K562 (cell line): ENCODE measurements at regions not wholly inside any gene's neighbourhood (a gene's known extent, or its start where the extent isn't known, plus 50 kb on each side); places are given as distances from the start of the nearest gene placed in this dataset.
A peak's percentile ranks its signal among the peaks of the same experiment; 100 is the strongest.
"Not testable (repeated sequence)": the region's sequence is repeated elsewhere in the genome, so short reads cannot be mapped to it uniquely, and the experiment has no call there.

Source experiments
- ATAC-seq: fragments of 200-7000 bp; cut with Tn5 transposase; 3 replicates; pipeline ENCODE4 v1.9.1; 2020; ENCODE audit warnings: moderate library complexity
- BruUV-seq: library from RNA; stranded (reverse); fragments of 400-500 nt; replicated peaks from 2 replicates; lab custom pipeline; 2021; lab: Mats Ljungman, UMichigan
- CTCF ChIA-PET: fragments of 300-600 bp; formaldehyde crosslinking; extraction: SDS; loops from one replicate; lab custom pipeline; 2021; ENCODE audit warnings: low intra/inter-chr PET ratio; lab: Yijun Ruan, JAX
- POLR2A ChIA-PET: fragments of 300-600, 350-650 bp; sonication (Branson Sonifier 250); formaldehyde crosslinking; extraction: SDS; loops from one replicate; lab custom pipeline; 2021; ENCODE audit warnings: antibody characterized with exemption, inconsistent platforms; lab: Yijun Ruan, JAX
- DNase-seq, 4 experiments: peaks; one replicate each; pipeline versions ENCODE4 v3.0.0 to v3.0.0-alpha.2; 2011 to 2018; ENCODE audit warnings: low spot score in 3 of 4, mixed read lengths in 3 of 4; ENCODE audit errors: extremely low read depth in 1 of 4
- FAIRE-seq: peaks from 2 replicates; lab custom pipeline; 2011; peaks lifted over from hg19 to GRCh38; lab: Jason Lieb, UNC
- H2AFZ ChIP-seq: 2 replicates; pipeline ENCODE4 v1.6.0; 2011; ENCODE audit warnings: low read depth, low read length, control low read depth, inconsistent platforms
- H3K27ac ChIP-seq: fragments of 200-600 bp; 3 replicates; pipeline ENCODE4 v1.8.0; 2011; ENCODE audit warnings: low read depth, mild to moderate bottlenecking, control low read depth, inconsistent platforms, low read length, moderate library complexity, mixed read lengths; ENCODE audit errors: extremely low read depth
- H3K27me3 ChIP-seq, 2 experiments: fragments of 300-600 bp in 1 of 2; 2 replicates in 1 of 2; 3 replicates in 1 of 2; pipeline versions ENCODE4 v1.6.0 to v1.8.0; 2011; ENCODE audit warnings: inconsistent platforms in 2 of 2, low read length in 2 of 2, mild to moderate bottlenecking in 1 of 2, mixed read lengths in 1 of 2, moderate library complexity in 1 of 2; ENCODE audit not compliant: control insufficient read depth in 2 of 2, insufficient read depth in 2 of 2
- H3K36me3 ChIP-seq: fragments of 300-600 bp; 3 replicates; pipeline ENCODE4 v1.8.0; 2011; ENCODE audit warnings: mild to moderate bottlenecking, low read length, inconsistent platforms; ENCODE audit not compliant: control insufficient read depth, insufficient read depth
- H3K4me1 ChIP-seq, 2 experiments: fragments of 200-600 bp in 1 of 2; replicated peaks in 1 of 2; 2 replicates in 1 of 2; 3 replicates in 1 of 2; pipeline versions ENCODE4 v1.5.1 to v1.8.0; 2011; ENCODE audit warnings: inconsistent platforms in 2 of 2, low read length in 2 of 2, mild to moderate bottlenecking in 1 of 2, mixed read lengths in 1 of 2, moderate library complexity in 1 of 2; ENCODE audit not compliant: control insufficient read depth in 2 of 2, insufficient read depth in 2 of 2
- H3K4me2 ChIP-seq: 2 replicates; pipeline ENCODE4 v1.6.1; 2011; ENCODE audit warnings: low read length, control low read depth, inconsistent platforms, mixed read lengths; ENCODE audit not compliant: insufficient read depth
- H3K4me3 ChIP-seq: fragments of 200-600 bp; sonication (generic), shearing (Covaris generic); 2 replicates; pipeline ENCODE4 v1.5.1; 2016; ENCODE audit warnings: control low read depth, inconsistent platforms
- H3K79me2 ChIP-seq: fragments of 200-600 bp; 3 replicates; pipeline ENCODE4 v1.8.0; 2011; ENCODE audit warnings: low read length, inconsistent platforms; ENCODE audit not compliant: control insufficient read depth, insufficient read depth
- H3K9ac ChIP-seq, 2 experiments: 2 replicates each; pipeline versions ENCODE4 v1.6.0 to v1.6.1; 2011; ENCODE audit warnings: low read depth in 2 of 2, low read length in 2 of 2, control low read depth in 1 of 2, inconsistent platforms in 1 of 2, mild to moderate bottlenecking in 1 of 2, mixed read lengths in 1 of 2; ENCODE audit not compliant: insufficient read depth in 1 of 2
- H3K9me1 ChIP-seq: one replicate; pipeline ENCODE4 v1.6.0; 2011; ENCODE audit warnings: inconsistent platforms, mild to moderate bottlenecking, low read length, moderate library complexity; ENCODE audit not compliant: control insufficient read depth, insufficient read depth
- H3K9me3 ChIP-seq: replicated peaks from 2 replicates; pipeline ENCODE4 v1.5.1; 2011; ENCODE audit warnings: low read depth, low read length, inconsistent platforms; ENCODE audit not compliant: control insufficient read depth, insufficient read depth
- H4K20me1 ChIP-seq: replicated peaks from 2 replicates; pipeline ENCODE4 v1.6.1; 2011; ENCODE audit warnings: low read length, inconsistent platforms, mixed read lengths; ENCODE audit not compliant: control insufficient read depth, insufficient read depth
- SIN3A ChIP-seq, 2 experiments: fragments of 150-350 bp in 1 of 2; IDR thresholded peaks; 2 replicates each; pipeline ENCODE4 v1.6.1; 2011 to 2016; ENCODE audit warnings: borderline replicate concordance in 2 of 2, low read depth in 2 of 2, low read length in 2 of 2, mild to moderate bottlenecking in 2 of 2, moderate library complexity in 2 of 2; ENCODE audit not compliant: control insufficient read depth in 1 of 2
- TAF15 ChIP-seq: fragments of 200-400 bp; formaldehyde crosslinking; IDR thresholded peaks from 2 replicates; pipeline ENCODE4 v1.6.1; 2017; ENCODE audit warnings: mild to moderate bottlenecking, low read depth, low read length, moderate library complexity
- WGBS: fragments of 100-300 bp; shearing (Covaris generic); methylation state at CpG from one replicate; pipeline ENCODE4 v1.1.6; 2016; ENCODE audit warnings: low coverage, mixed read lengths; ENCODE audit not compliant: insufficient coverage; ENCODE audit errors: missing lambda C conversion rate; 5-methylcytosine and 5-hydroxymethylcytosine counted together
- in situ Hi-C: fragments of 300-500 bp; cut with MboI; formaldehyde crosslinking; loops from 4 replicates; pipeline ENCODE4 v1.15.0; 2018; ENCODE audit warnings: inconsistent platforms, mixed read lengths
- intact Hi-C: fragments of 100-400 bp; cut with micrococcal nuclease; formaldehyde crosslinking; loops from 2 replicates; pipeline ENCODE4 v1.14.2; 2022
- TF ChIP-seq, protein P1 (sequence below): IDR thresholded peaks from 2 replicates; pipeline ENCODE4 v1.6.1; 2016; ENCODE audit warnings: missing genetic modification characterization, missing compliant biosample characterization

DNA sequence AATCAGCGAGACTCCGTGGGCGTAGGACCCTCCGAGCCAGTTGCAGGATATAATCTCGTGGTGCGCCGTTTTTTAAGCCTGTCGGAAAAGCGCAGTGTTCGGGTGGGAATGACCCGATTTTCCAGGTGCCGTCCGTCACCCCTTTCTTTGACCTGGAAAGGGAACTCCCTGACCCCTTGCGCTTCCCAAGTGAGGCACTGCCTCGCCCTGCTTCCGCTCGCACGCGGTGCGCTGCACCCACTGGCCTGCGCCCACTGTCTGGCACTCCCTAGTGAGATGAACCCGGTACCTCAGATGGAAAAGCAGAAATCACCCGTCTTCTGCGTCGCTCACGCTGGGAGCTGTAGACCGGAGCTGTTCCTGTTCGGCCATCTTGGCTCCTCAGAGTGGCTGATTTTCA is 249.6 kb upstream of the VCX start:
- FAIRE-seq = not testable (repeated sequence)

DNA sequence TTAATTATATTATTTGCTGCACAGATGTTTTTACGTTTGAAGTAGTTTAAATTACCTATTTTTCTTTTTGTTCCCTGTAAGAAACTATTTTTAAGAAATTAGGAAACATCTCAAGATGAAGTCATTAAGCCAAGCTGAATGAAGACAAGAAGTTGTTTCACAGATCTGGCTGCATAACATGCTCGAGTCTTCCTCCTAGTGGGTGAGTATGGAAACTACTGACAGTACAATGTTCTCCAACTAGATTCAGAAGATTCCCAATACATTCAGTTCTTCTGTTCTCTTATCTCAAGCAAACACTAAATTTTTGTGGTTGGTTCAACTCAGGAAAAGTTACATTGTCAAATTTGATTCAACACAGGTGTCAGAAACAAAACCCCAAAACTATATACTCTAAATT is 256.8 kb upstream of the VCX start:
- Histone ChIP-seq H4K20me1 (no peaks in the 10 kb centered on the region), H3K9me3 (no peaks in the 10 kb centered on the region), H3K4me1 (no peaks in the 10 kb centered on the region), H3K4me3 (no peak overlapping the region), H3K4me2 (no peak overlapping the region), H3K27me3 (no peaks in the 10 kb centered on the region), H3K36me3 (no peaks in the 10 kb centered on the region), H3K27ac (no peak overlapping the region), H3K79me2 (no peaks in the 10 kb centered on the region), H3K9ac (no peak overlapping the region), H3K9me1 (no peaks in the 10 kb centered on the region), H2AFZ (no peak overlapping the region)
- WGBS = 0% methylated on average over 2 of the region's 2 CpGs
- DNase-seq (peak in 1 of 4 experiments; percentile 2), ATAC-seq (no peak), FAIRE-seq (no peak)
- in situ Hi-C loops (no loop called here), intact Hi-C loops (no loop called here)
- ChIA-PET CTCF (no interaction called here), POLR2A (no interaction called here)
- no TSS peak for BruUV-seq
- TF ChIP-seq, protein P1, sequence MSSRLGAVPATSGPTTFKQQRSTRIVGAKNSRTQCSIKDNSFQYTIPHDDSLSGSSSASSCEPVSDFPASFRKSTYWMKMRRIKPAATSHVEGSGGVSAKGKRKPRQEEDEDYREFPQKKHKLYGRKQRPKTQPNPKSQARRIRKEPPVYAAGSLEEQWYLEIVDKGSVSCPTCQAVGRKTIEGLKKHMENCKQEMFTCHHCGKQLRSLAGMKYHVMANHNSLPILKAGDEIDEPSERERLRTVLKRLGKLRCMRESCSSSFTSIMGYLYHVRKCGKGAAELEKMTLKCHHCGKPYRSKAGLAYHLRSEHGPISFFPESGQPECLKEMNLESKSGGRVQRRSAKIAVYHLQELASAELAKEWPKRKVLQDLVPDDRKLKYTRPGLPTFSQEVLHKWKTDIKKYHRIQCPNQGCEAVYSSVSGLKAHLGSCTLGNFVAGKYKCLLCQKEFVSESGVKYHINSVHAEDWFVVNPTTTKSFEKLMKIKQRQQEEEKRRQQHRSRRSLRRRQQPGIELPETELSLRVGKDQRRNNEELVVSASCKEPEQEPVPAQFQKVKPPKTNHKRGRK (tag) = no peak
- TF ChIP-seq TAF15 = no peak
- no peak for TF ChIP-seq SIN3A (IDR thresholded peaks at IDR 0.05; ENCODE audit: borderline replicate concordance in 2 of 2, control insufficient read depth in 1 of 2, low read depth in 2 of 2, low read length in 2 of 2)

More for the DNA sequence above, 249.6 kb upstream of the VCX start:
- H3K79me2 ChIP-seq, ATAC-seq, H4K20me1 ChIP-seq, DNase-seq, H3K4me1 ChIP-seq, BruUV-seq, intact Hi-C loops, H3K4me2 ChIP-seq, in situ Hi-C loops, H3K36me3 ChIP-seq, H2AFZ ChIP-seq, H3K27ac ChIP-seq, H3K27me3 ChIP-seq, H3K9ac ChIP-seq, POLR2A ChIA-PET, H3K9me3 ChIP-seq, CTCF ChIA-PET, H3K9me1 ChIP-seq, H3K4me3 ChIP-seq: not testable (repeated sequence)
- WGBS = under 1% methylated on average over 16 of the region's 28 CpGs
